WI38 (cell line): ENCODE measurements at regions not wholly inside any gene's neighbourhood (a gene's known extent, or its start where the extent isn't known, plus 50 kb on each side); places are given as distances from the start of the nearest gene placed in this dataset.
"Not testable (repeated sequence)": the region's sequence is repeated elsewhere in the genome, so short reads cannot be mapped to it uniquely, and the experiment has no call there.

Source experiments
- H3K4me3 ChIP-seq: 2 replicates; pipeline ENCODE4 v1.5.1; 2011; ENCODE audit warnings: low read depth, mild to moderate bottlenecking, control low read depth, low read length
- TF ChIP-seq, protein P1 (sequence below): IDR thresholded peaks from 2 replicates; pipeline ENCODE4 v1.5.1; 2012; ENCODE audit warnings: low read depth, mild to moderate bottlenecking, control low read depth, low read length

DNA sequence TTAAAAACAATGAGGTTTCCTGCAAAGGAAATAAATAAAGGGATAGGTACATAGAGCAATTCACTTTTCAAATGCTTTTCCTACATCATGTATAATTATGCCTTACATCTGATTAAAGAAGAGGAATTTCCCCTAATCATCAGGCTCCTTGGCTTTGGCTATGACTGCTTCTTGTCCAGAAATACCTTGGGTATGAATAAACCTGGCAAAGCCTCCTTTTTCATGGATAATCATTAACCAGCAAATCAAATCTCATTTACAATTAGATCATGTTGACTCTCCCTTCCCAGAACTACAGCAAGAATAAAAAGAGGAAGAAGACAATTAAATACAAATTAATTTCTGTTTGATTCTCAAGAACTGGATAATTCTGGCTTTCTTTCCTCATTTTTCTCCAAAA lies 58.0 kb upstream of the CD2AP start:
- TF ChIP-seq, protein P1, sequence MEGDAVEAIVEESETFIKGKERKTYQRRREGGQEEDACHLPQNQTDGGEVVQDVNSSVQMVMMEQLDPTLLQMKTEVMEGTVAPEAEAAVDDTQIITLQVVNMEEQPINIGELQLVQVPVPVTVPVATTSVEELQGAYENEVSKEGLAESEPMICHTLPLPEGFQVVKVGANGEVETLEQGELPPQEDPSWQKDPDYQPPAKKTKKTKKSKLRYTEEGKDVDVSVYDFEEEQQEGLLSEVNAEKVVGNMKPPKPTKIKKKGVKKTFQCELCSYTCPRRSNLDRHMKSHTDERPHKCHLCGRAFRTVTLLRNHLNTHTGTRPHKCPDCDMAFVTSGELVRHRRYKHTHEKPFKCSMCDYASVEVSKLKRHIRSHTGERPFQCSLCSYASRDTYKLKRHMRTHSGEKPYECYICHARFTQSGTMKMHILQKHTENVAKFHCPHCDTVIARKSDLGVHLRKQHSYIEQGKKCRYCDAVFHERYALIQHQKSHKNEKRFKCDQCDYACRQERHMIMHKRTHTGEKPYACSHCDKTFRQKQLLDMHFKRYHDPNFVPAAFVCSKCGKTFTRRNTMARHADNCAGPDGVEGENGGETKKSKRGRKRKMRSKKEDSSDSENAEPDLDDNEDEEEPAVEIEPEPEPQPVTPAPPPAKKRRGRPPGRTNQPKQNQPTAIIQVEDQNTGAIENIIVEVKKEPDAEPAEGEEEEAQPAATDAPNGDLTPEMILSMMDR, result no peak
- no peak overlapping the region for H3K4me3 ChIP-seq

DNA sequence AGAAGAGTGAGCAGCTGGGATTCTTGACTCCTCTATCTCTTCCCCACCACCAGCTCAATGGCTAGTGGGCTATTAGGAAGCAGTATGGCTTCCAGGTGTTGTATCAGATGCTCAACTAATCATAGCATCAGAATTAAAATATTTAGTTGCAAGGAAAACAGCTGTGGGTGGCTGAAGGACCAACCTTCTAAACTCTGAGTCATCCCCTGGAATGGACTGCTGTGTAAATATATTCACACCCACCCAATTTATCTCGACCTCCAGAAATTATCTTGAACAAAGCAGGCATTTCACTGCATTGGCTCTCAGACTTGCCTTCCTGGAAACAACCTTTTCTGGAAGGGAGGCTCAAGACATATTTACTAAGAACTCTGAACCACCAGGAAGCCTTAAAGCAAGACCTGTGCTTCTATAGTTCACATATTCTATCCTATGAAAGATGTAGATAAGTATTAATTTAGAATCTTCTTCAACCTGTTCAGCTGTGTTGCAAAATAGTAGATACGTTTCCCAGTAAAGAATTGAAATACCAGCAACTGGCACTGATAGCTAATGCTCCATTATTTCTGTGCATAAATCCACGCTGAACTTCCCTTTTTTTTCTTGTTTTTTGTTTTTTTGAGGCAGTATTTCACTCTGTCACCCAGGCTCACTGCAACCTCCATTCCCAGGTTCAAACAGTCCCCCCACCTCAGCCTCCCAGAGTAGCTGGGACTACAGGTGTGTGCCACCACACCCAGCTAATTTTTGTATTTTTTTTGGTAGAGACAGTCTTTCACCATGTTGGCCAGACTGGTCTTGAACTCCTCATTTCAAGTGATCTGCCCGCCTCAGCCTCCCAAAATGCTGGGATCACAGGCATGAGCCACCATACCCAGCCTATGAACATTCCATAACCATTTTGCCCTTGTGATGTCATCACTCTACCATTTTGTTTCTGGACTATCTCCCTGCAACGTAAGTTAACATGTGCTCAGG lies 56.9 kb upstream of the CD2AP start:
- TF ChIP-seq, protein P1, result no peak
- no peak overlapping the region for H3K4me3 ChIP-seq

DNA sequence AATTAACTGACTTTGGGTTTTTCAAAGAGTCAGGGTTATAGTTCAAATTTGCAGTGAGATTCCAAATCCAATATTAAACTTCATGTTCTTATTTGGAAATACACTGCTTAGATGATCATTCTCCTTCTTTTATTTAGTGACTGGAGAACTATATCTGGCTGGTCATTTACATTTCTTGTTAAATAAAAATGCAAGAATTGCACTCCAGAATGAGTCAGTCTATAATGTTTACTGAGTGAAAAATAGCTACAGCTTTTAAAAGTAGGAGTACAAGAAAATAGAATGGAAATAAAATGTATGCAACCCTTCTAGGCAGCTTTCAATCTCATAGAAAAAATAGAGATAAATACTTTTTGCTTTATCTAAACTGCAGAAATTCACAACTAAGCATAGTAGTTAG lies 54.5 kb upstream of the CD2AP start:
- TF ChIP-seq, protein P1, result no peak
- no peak overlapping the region for H3K4me3 ChIP-seq

DNA sequence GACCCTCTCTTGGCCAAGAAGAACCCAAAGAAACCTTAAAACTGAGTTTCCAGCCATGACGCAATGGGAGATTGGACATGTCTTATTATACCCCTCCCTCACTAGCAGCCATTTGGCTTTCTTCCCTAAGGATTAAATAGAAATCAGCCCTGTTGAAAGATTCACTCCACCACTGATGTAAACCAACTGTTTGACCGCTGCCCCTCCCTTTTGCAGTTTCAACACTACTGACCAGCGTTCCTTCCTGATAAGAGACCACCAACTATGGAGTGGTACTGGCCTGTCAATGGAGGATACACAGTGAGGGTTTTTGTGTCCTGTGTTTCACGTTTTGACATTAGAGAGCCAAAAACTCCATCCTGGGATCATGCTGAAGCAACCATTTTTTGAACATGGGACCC lies 53.2 kb upstream of the CD2AP start:
- no peak overlapping the region for H3K4me3 ChIP-seq
- TF ChIP-seq, protein P1, result no peak

GRCh38 chr6:47425724-47426123 lies 51.9 kb upstream of the CD2AP start:
- H3K4me3 ChIP-seq, result not testable (repeated sequence)

GRCh38 chr6:47426524-47427302 lies 50.9 kb upstream of the CD2AP start:
- H3K4me3 ChIP-seq, result no peak overlapping the region
- TF ChIP-seq, protein P1, result no peak

GRCh38 chr6:47427680-47428079 lies 49.9 kb upstream of the CD2AP start:
- TF ChIP-seq, protein P1, result no peak
- no peak overlapping the region for H3K4me3 ChIP-seq
